ENCODE measurements at regions not wholly inside any gene's neighbourhood (a gene's known extent, or its start where the extent isn't known, plus 50 kb on each side); places are given as distances from the start of the nearest gene placed in this dataset.

- DNase-seq (ENCODE audit: low read depth in 1 of 2, low spot score in 1 of 2), result no peak
These were observed 488.3 kb downstream of the KDM4C start for GRCh38 chr9:7245976-7246580.

GRCh38 chr9:7243838-7244237, 486.1 kb downstream of the KDM4C start:
- no peak for DNase-seq (ENCODE audit: low read depth in 1 of 2, low spot score in 1 of 2)

GRCh38 chr9:7242126-7242525, 484.4 kb downstream of the KDM4C start:
- no peak for DNase-seq (ENCODE audit: low read depth in 1 of 2, low spot score in 1 of 2)

GRCh38 chr9:7241694-7242093, 483.9 kb downstream of the KDM4C start:
- DNase-seq (ENCODE audit: low read depth in 1 of 2, low spot score in 1 of 2), result no peak

GRCh38 chr9:7240569-7241311, 483.0 kb downstream of the KDM4C start:
- DNase-seq (ENCODE audit: low read depth in 1 of 2, low spot score in 1 of 2), result no peak

GRCh38 chr9:7239708-7240107, 481.9 kb downstream of the KDM4C start:
- no peak for DNase-seq (ENCODE audit: low read depth in 1 of 2, low spot score in 1 of 2)

GRCh38 chr9:7238247-7238637, 480.5 kb downstream of the KDM4C start:
- DNase-seq (ENCODE audit: low read depth in 1 of 2, low spot score in 1 of 2), result no peak

- no peak for DNase-seq (ENCODE audit: low read depth in 1 of 2, low spot score in 1 of 2)
These were observed 479.9 kb downstream of the KDM4C start for GRCh38 chr9:7237473-7238246.

- DNase-seq (ENCODE audit: low read depth in 1 of 2, low spot score in 1 of 2), result no peak
These were observed 478.4 kb downstream of the KDM4C start for GRCh38 chr9:7236186-7236585.

GRCh38 chr9:7234144-7234543, 476.4 kb downstream of the KDM4C start:
- DNase-seq (ENCODE audit: low read depth in 1 of 2, low spot score in 1 of 2), result no peak

- DNase-seq (ENCODE audit: low read depth in 1 of 2, low spot score in 1 of 2), result no peak
These were observed 471.8 kb downstream of the KDM4C start for GRCh38 chr9:7229571-7229970.

- no peak for DNase-seq (ENCODE audit: low read depth in 1 of 2, low spot score in 1 of 2)
These were observed 471.0 kb downstream of the KDM4C start for GRCh38 chr9:7228726-7229125.

GRCh38 chr9:7227951-7228350, 470.2 kb downstream of the KDM4C start:
- DNase-seq (ENCODE audit: low read depth in 1 of 2, low spot score in 1 of 2), result no peak

- no peak for DNase-seq (ENCODE audit: low read depth in 1 of 2, low spot score in 1 of 2)
These were observed 468.4 kb downstream of the KDM4C start for GRCh38 chr9:7226007-7226640.

Measured in stimulated activated CD4-positive, alpha-beta T cell treated with anti-CD3 and anti-CD28 coated beads, Interleukin-15, amount 100 ng/mL, for 1 hour (primary cell).